ENCODE measurements at regions not wholly inside any gene's neighbourhood (a gene's known extent, or its start where the extent isn't known, plus 50 kb on each side); places are given as distances from the start of the nearest gene placed in this dataset.

DNA sequence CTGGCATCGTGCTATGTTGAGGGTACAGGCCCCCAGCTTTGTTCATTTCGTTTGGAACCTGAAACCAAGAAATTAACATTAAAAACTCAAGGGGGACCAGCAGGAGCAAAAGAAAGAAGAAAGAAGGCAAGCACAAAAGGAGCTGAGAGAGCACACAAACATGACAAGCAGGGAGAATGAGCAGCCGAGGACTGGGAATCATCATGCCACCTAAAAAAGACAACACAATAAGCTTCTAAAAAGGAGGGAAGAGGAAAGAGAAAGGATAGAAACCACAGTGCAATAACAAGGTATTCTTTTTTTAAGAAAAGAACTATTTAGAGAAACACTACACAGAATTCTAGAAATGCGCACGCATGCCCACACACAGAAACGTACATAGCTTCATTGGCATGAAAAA, 103.2 kb upstream of the FAM9B start:
- TF ChIP-seq RAD21 (IDR thresholded peaks at IDR 0.05; ENCODE audit: insufficient read depth, low read depth, low read length) (no peak), NFIC (IDR thresholded peaks at IDR 0.05; ENCODE audit: low read depth, low read length) (no peak), BACH1 (IDR thresholded peaks at IDR 0.05; ENCODE audit: borderline replicate concordance) (no peak), NR2C1 (IDR thresholded peaks at IDR 0.05) (no peak), PML (IDR thresholded peaks at IDR 0.05; ENCODE audit: low read length) (no peak), ESRRA (IDR thresholded peaks at IDR 0.05; ENCODE audit: low read length) (no peak), RFX5 (IDR thresholded peaks at IDR 0.05; ENCODE audit: low read depth, low read length) (no peak), PAX8 (IDR thresholded peaks at IDR 0.05) (no peak), MTA3 (IDR thresholded peaks at IDR 0.05; ENCODE audit: borderline replicate concordance, low read length) (no peak), ZBED1 (IDR thresholded peaks at IDR 0.05; ENCODE audit: borderline replicate concordance) (no peak), SMC3 (IDR thresholded peaks at IDR 0.05; ENCODE audit: borderline replicate concordance, low read length) (no peak), TCF7 (IDR thresholded peaks at IDR 0.05; ENCODE audit: borderline replicate concordance) (no peak), SRF (IDR thresholded peaks at IDR 0.05; ENCODE audit: low read depth in 2 of 2, low read length in 2 of 2) (no peak), HDAC6 (IDR thresholded peaks at IDR 0.05; ENCODE audit: unreplicated experiment) (no peak), ASH2L (IDR thresholded peaks at IDR 0.05; ENCODE audit: borderline replicate concordance, low read depth) (no peak)
- TF ChIP-seq, protein P1, sequence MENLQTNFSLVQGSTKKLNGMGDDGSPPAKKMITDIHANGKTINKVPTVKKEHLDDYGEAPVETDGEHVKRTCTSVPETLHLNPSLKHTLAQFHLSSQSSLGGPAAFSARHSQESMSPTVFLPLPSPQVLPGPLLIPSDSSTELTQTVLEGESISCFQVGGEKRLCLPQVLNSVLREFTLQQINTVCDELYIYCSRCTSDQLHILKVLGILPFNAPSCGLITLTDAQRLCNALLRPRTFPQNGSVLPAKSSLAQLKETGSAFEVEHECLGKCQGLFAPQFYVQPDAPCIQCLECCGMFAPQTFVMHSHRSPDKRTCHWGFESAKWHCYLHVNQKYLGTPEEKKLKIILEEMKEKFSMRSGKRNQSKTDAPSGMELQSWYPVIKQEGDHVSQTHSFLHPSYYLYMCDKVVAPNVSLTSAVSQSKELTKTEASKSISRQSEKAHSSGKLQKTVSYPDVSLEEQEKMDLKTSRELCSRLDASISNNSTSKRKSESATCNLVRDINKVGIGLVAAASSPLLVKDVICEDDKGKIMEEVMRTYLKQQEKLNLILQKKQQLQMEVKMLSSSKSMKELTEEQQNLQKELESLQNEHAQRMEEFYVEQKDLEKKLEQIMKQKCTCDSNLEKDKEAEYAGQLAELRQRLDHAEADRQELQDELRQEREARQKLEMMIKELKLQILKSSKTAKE (IDR thresholded peaks at IDR 0.05; ENCODE audit: low read depth, poor library complexity, severe bottlenecking), result no peak
- TF ChIP-seq, protein P2, sequence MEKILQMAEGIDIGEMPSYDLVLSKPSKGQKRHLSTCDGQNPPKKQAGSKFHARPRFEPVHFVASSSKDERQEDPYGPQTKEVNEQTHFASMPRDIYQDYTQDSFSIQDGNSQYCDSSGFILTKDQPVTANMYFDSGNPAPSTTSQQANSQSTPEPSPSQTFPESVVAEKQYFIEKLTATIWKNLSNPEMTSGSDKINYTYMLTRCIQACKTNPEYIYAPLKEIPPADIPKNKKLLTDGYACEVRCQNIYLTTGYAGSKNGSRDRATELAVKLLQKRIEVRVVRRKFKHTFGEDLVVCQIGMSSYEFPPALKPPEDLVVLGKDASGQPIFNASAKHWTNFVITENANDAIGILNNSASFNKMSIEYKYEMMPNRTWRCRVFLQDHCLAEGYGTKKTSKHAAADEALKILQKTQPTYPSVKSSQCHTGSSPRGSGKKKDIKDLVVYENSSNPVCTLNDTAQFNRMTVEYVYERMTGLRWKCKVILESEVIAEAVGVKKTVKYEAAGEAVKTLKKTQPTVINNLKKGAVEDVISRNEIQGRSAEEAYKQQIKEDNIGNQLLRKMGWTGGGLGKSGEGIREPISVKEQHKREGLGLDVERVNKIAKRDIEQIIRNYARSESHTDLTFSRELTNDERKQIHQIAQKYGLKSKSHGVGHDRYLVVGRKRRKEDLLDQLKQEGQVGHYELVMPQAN (conservative IDR thresholded peaks at IDR 0.05), result no peak
- in situ Hi-C loops (cut with MboI) (no loop called here), intact Hi-C loops (cut with micrococcal nuclease; ENCODE audit: unreplicated experiment) (no loop called here)
- no peaks in the 10 kb centered on the region for H3K4me1 ChIP-seq (ENCODE audit: control insufficient read depth, insufficient read depth, low read length)
- no peak overlapping the region for H2AFZ ChIP-seq (ENCODE audit: control insufficient read depth, low read depth, low read length)
- H3K79me2 ChIP-seq (ENCODE audit: control insufficient read depth, insufficient read depth, low read length), result no peaks in the 10 kb centered on the region
- FAIRE-seq (no peak), DNase-seq (ENCODE audit: low read depth, low spot score) (no peak), ATAC-seq (no peak)
- whole genome bisulfite sequencing (ENCODE audit: insufficient coverage, insufficient replicate concordance, low lambda C conversion rate, missing lambda C conversion rate), result 56% methylated on average over 6 of the region's 6 CpGs
- H3K9me3 ChIP-seq (replicated peaks; ENCODE audit: control insufficient read depth, insufficient read depth, low read length), result no peaks in the 10 kb centered on the region
- ChIA-PET SMC1A (ENCODE audit: uncharacterized antibody, unreplicated experiment) (interaction anchor here (0.6 kb wide), 1 partner anchor 27 kb away, joined by 3 read pairs; no protein-coding TSS in a partner anchor), RAD21 (ENCODE audit: unreplicated experiment) (no interaction called here), CTCF (no interaction called here), POLR2A (no interaction called here)
- BruUV-seq (replicated peaks), result no TSS peak
- H3K9ac ChIP-seq (ENCODE audit: control insufficient read depth, insufficient read depth, low read length), result no peak overlapping the region
- no peak overlapping the region for H3K4me2 ChIP-seq (ENCODE audit: control insufficient read depth, insufficient read depth)
- no peak overlapping the region for H3K4me3 ChIP-seq
- no peak overlapping the region for H3K27ac ChIP-seq (ENCODE audit: control insufficient read depth, insufficient read depth)
- no peaks in the 10 kb centered on the region for H3K27me3 ChIP-seq (replicated peaks in 1 of 2; ENCODE audit: control insufficient read depth in 2 of 2, insufficient read depth in 2 of 2, low read length in 1 of 2)
- no peaks in the 10 kb centered on the region for H3K36me3 ChIP-seq (ENCODE audit: control insufficient read depth in 2 of 2, insufficient read depth in 2 of 2, low read length in 1 of 2)
- no peaks in the 10 kb centered on the region for H4K20me1 ChIP-seq (ENCODE audit: control insufficient read depth, insufficient read depth)

Data from GM12878 (cell line).